ENCODE measurements at regions not wholly inside any gene's neighbourhood (a gene's known extent, or its start where the extent isn't known, plus 50 kb on each side); places are given as distances from the start of the nearest gene placed in this dataset.

DNA sequence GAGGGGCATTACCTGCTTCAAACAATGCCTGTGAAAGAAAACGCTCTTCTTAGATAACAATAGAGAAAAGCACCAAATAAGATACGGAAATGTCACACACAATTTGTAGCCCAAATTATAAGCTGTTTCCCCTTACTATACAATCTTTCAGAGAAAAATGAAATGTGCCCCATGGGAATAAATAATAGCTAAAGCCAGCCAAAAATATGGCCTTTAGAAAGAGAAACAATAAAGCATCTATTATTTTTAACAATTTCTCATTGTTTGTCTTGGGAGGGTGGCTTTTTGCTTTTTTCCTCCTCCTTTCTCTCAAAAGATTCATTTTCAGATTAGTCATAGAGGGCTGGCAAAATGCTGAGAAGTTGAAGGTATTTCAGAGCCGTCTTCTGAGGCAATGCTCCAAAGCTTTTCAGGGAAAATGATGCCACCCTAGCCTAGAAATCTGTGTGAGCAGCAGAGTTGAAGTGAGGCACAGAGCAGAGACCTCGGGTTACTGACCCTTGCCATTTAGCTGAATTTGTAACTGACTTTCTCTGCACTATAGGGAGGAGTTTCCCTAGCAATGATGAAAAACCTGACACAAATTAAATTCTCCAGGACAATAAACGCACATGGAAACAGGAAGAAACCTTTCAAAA, 86.3 kb upstream of the PRICKLE2 start:
- no peak overlapping the region for H3K4me3 ChIP-seq (ENCODE audit: control insufficient read depth, low read depth, low read length)
- TF ChIP-seq, protein P1, sequence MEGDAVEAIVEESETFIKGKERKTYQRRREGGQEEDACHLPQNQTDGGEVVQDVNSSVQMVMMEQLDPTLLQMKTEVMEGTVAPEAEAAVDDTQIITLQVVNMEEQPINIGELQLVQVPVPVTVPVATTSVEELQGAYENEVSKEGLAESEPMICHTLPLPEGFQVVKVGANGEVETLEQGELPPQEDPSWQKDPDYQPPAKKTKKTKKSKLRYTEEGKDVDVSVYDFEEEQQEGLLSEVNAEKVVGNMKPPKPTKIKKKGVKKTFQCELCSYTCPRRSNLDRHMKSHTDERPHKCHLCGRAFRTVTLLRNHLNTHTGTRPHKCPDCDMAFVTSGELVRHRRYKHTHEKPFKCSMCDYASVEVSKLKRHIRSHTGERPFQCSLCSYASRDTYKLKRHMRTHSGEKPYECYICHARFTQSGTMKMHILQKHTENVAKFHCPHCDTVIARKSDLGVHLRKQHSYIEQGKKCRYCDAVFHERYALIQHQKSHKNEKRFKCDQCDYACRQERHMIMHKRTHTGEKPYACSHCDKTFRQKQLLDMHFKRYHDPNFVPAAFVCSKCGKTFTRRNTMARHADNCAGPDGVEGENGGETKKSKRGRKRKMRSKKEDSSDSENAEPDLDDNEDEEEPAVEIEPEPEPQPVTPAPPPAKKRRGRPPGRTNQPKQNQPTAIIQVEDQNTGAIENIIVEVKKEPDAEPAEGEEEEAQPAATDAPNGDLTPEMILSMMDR (conservative IDR thresholded peaks at IDR 0.05; ENCODE audit: control insufficient read depth, insufficient read depth, low read depth, low read length), result no peak
- peak; percentile 41 for DNase-seq (ENCODE audit: low read depth)

DNA sequence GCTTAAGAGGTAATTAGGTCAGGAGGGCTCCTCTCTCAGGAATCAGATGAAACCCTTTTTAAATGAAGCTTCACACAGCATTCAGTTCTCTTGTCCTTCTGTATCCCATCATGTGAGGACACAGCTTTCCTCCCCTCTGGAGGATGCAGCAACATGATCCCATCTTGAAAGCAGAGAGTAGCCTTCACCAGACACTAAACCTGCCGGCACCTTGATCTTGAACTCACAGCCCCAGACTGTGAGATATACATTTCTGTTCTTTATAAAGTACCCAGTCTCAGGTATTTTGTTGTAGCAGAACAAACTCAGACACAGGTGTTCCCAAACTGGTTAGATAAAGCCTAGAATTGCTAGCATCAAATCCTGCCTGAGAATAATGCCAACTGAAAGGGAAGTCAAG, 83.7 kb upstream of the PRICKLE2 start:
- no peak overlapping the region for H3K4me3 ChIP-seq (ENCODE audit: control insufficient read depth, low read depth, low read length)
- no peak for DNase-seq (ENCODE audit: low read depth)
- TF ChIP-seq, protein P1 (conservative IDR thresholded peaks at IDR 0.05; ENCODE audit: control insufficient read depth, insufficient read depth, low read depth, low read length), result no peak

DNA sequence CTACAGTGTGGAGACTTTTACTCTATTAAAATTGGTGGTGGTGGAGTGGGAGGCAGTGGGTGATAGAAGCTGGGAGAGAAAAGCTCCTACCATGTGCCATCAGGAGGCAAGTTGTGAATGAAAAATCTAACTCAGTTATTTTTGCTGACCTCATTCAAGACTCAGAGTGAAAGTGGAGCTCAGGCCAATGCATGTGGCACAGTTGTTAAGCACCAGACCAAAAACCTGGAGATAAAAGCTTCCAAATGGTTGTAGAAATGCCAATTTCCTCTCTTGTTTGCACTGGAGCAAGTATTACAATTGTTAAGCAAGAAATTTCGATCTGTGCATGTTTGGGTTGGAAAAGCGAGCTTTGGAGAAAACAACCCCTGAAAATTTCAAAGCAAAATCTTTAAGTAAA, 81.5 kb upstream of the PRICKLE2 start:
- no peak for DNase-seq (ENCODE audit: low read depth)
- TF ChIP-seq, protein P1 (conservative IDR thresholded peaks at IDR 0.05; ENCODE audit: control insufficient read depth, insufficient read depth, low read depth, low read length), result no peak
- H3K4me3 ChIP-seq (ENCODE audit: control insufficient read depth, low read depth, low read length), result no peak overlapping the region

DNA sequence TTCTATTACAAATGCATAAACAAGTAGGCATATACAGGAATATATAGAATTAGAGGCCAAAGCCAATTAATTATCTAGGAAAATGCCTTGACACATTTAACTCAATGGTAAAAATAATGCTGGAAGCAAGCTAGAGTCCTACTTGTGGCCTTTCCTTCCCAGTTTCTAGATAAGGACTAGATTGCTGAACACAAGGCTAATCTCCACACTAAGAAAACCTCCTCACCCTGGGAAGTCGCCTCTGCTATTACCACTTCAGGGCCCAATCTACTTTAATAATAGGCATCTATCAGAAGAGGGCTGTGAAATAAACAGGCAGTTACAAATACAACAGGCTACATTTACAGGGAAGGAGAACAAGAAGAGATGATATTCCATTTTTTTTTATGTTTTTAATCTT, 80.5 kb upstream of the PRICKLE2 start:
- H3K4me3 ChIP-seq (ENCODE audit: control insufficient read depth, low read depth, low read length), result no peak overlapping the region
- TF ChIP-seq, protein P1 (conservative IDR thresholded peaks at IDR 0.05; ENCODE audit: control insufficient read depth, insufficient read depth, low read depth, low read length), result no peak
- no peak for DNase-seq (ENCODE audit: low read depth)

DNA sequence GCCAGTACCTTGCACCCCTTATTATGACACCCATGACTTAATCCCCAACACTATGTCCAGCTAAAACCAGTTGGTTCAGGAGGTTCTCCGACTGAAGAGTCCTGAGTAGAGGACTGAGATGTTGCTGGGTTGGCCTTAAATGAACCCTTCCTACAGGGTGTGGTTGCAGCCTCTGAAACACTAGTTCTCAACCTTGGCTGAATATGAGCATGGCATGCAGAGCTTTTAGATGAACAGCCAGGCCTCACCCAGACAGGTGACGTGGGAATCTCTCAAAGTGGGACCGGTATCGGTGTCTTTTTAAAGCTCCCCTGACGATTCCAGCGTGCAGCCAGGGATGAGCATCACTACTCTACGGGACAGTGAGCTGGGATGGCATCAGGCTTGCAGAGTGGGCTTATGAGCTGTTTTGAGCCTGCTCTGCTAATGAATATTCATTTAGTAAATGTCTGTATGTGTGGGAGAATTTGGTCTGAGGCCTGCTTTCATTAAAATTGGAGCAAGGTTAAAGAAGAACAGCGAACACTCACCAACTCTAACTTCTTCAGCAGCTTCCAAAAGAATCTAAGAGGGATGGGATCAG, 79.7 kb upstream of the PRICKLE2 start:
- TF ChIP-seq, protein P1 (conservative IDR thresholded peaks at IDR 0.05; ENCODE audit: control insufficient read depth, insufficient read depth, low read depth, low read length), result no peak

DNA sequence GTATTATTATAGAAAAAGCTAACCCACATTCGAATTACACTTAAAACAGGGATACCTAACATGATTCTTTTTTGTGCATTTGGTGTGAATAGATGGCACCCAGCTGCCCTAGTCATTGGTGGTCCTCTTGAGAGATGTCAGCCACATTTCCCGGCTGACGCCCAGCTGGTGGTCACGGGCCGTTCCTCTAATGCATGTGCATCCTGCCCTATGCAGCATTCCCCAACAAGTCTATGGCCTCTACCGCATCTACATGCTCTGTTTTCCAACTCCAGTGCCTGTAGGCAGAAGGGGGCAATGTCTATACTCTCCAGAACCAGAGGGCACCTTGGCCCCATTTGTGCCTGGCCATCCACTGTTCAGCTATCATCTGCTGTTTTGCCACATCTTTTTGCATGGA, 78.6 kb upstream of the PRICKLE2 start:
- TF ChIP-seq, protein P1 (conservative IDR thresholded peaks at IDR 0.05; ENCODE audit: control insufficient read depth, insufficient read depth, low read depth, low read length), result no peak
- H3K4me3 ChIP-seq (ENCODE audit: control insufficient read depth, low read depth, low read length), result no peak overlapping the region
- no peak for DNase-seq (ENCODE audit: low read depth)

More for the DNA sequence above, 79.7 kb upstream of the PRICKLE2 start:
- DNase-seq (ENCODE audit: low read depth), result no peak
- no peak overlapping the region for H3K4me3 ChIP-seq (ENCODE audit: control insufficient read depth, low read depth, low read length)

Data from fibroblast of mammary gland (primary cell).